GM18951 (cell line): ENCODE measurements at regions not wholly inside any gene's neighbourhood (a gene's known extent, or its start where the extent isn't known, plus 50 kb on each side); places are given as distances from the start of the nearest gene placed in this dataset.

ENCODE experiments used
- POLR2A ChIP-seq: IDR thresholded peaks from 4 replicates; pipeline ENCODE4 v1.6.1; 2011; ENCODE audit warnings: mild to moderate bottlenecking; ENCODE audit not compliant: insufficient read length, insufficient read depth; ENCODE audit errors: extremely low read depth
- in situ Hi-C: fragments of 300-500 bp; cut with MboI; formaldehyde crosslinking; loops from one replicate; pipeline ENCODE4 v1.12.0; 2022; ENCODE audit warnings: low sequenced_read_pairs, mixed read lengths, inconsistent platforms; ENCODE audit not compliant: unreplicated experiment

DNA sequence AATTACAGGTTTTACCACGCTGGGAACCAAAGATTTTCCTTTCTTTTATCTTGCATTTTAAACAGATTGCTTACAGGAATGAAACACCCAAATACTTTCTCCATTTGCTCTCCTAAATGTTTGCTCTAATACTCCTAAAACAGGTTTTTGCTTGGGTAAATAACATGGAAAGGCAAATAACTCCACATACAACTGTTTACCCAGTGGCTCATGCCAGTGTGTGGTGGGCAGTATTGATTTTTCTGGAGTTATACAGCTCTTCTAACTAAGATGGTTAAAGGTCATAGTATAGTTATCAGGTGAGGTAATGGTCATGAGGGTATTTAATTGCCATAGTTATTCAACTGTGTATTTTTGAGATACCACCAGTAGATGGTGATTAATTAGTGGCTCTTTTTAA lies 61.2 kb upstream of the RAB27B start:
- in situ Hi-C loops = no loop called here
- TF ChIP-seq POLR2A = no peak

DNA sequence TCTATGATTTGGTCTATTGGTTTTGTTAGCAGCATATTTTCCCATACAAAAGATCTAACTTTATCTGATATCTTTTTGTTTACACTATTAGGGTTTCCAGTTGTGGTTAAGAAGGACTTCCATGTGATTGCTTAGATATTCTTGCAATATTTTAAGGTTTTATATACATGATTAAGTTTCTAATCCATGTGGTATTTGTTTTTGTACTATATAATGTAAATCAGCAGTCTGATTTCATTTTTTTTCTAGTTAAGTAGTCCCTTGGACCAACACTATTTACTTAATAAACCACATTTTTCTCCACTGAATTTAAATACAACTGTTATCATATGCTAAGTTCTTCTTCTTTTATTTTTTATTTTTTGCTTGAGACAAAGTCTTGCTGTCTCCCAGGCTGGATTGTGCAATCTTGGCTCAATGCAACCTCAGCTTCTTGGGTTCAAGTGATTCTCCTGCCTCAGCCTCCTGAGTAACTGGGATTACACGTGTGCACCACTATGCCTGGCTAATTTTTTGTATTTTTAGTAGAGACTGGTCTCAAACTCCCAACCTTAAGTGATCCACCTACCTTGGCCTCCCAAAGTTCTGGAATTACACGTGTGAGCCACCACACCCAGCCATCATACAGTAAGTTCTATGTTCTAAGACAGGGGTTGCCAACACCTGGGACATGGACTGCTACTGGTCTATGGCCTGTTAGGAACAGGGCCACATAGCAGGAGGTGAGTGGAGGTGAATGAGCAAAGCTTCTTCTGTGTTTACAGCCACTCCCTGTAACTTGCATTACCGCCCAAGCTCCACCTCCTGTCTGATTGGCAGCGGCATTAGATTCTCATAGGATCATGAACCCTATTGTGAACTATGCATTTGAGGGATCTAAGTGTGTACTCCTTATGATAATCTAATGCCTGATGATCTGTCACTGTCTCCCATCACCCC lies 58.5 kb upstream of the RAB27B start:
- no peak for TF ChIP-seq POLR2A

DNA sequence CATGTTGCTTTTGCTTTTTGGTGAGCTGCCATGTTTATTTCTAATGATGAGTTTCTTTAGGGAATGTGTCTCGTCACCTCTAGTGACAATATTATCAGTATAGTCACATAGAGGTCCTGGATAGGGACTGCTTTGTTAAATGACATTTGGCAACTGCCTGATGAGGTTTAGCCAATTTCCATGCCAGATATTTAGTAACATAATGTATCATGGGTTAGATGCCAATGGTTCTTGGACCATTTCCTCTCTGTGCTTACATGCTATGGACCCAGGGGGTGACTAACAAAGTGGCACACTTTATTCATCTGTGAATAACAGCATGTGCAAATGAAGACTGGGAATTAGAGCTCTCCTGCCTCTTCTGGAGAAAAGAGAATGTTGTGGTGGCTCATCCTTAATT lies 56.2 kb upstream of the RAB27B start:
- no peak for TF ChIP-seq POLR2A
- in situ Hi-C loops = no loop called here

More for the DNA sequence above, 58.5 kb upstream of the RAB27B start:
- in situ Hi-C loops = no loop called here

DNA sequence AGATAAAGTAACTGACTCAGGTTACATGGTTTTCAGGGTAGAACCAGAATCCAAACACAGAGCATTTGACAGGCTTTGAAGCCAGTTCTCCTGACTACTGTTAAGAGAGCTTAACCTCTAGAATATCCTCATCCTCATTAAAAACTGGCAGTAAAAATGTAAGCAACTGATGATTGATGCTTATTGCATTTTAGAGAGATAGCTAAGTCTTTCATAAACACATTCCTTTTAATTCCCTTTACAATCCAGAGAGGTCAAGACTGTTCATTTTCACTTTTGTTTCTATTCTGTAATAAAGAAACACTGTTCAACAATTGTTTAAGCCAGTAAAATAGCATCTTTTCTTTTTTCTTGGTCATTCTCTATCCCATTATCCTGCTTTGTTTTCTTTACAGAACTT lies 53.9 kb upstream of the RAB27B start:
- TF ChIP-seq POLR2A = no peak
- in situ Hi-C loops = no loop called here

DNA sequence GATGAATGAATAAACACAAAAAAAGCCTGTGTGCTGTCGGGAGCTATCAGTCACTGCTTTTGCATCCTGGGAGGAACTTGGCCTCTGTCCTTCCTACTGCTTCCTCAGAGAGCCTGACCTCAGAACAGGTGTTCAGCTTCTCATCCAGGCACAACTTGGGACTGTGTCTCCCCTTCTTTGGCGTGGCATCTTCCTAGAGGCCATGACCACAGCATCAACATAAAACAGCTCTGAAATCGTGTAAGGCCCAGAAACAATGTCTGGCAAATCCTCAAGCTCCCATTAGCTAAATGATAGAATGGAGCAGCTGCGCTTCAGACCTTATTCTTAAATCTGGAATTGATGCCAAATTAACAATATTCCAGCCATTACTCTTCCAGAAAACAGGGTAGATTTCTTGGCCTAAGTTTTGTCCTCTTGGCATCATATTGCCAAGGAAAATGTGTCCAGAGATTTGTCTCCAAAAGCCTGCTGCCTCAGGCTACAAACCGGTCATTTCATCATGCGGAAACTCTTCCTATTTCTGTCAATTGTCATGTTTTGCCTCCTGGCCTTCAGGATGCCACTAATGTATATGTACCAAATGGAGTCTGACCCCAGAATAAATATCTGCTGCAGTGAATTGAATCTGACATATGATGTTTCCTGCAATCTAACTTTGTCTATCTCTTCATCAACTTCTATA lies 53.2 kb upstream of the RAB27B start:
- in situ Hi-C loops = no loop called here
- no peak for TF ChIP-seq POLR2A

DNA sequence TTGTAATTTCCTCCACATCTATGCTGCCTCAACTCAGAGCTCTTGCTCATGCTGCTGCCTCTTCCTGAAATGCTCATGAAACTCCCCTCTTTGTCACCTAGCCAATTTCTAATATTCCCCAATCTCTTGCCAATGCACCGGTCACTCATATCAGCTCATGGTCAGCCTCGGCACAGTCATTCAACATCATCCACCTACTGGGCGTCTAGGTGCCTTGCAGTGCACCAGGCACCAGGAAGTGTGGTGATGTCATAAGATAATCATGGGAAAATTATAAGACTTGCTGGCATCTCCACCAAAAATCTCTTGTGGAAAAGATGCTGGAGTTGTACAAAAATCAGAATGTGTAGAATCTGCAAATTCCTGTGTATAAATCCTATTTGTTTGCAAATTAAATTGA lies 52.6 kb upstream of the RAB27B start:
- no peak for TF ChIP-seq POLR2A
- in situ Hi-C loops = no loop called here

DNA sequence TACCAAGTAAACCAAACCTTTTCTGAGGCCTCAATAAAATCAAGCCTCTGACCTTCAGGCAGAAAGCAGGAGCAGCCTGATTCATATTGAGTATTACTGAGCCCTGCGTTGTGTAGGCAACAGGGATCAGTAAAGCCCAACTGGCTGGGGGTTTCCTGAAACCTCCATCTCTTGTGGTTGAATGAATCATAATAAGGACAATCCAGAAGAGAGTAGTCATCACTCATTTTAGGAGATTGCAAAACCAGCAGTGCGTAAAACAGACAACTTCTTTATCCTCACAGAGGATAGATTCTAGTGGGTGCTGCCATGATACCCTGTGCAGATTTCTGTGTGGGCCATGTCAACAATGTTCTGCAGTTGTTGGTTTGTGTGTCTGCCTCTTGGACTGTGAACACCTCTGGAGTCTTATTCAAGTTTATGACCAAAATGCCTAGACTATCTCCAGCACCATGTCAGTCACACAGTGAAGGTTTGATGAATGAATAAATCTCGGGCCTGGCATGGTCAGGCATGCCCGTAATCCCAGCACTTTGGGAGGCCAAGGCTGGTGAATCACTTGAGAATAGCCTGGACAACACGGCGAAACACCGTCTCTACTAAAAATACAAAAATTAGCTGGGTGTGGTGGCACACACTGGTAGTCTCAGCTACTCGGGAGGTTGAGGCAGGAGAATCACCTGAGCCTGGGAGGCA lies 51.8 kb upstream of the RAB27B start:
- in situ Hi-C loops = no loop called here

DNA sequence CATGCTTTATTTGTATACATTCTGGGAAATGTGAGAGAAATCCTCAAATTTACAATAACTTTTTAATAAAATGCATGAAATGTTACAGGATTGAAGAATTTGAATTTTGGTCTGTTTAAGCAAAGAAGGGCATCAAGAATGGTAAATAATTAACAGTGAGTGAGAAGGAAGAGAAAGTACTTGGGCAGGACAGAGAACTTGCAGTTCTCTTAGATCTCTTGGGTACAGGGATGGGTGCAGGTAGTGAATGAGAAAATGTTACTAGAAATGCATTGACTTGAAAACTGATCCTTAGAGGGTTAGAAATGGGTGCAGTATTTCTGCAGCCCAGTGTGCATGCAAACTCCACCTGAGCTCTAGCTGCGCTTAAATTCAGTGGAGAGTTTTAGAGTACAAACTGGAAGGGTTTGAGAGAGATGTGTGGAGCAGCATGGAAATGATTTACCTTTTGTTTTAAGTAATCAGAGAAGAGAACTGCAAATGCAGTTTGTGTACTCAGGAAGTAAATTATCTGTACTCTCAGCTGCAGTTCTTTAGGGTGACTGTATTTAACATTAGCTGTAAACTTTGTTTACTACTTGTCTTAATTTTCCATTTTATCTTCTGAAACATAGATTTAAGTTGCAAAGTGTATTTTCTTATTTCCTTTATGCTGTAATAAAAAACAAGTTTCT lies 51.0 kb upstream of the RAB27B start:
- in situ Hi-C loops = no loop called here
- TF ChIP-seq POLR2A = no peak

More for the DNA sequence above, 51.8 kb upstream of the RAB27B start:
- TF ChIP-seq POLR2A = no peak

DNA sequence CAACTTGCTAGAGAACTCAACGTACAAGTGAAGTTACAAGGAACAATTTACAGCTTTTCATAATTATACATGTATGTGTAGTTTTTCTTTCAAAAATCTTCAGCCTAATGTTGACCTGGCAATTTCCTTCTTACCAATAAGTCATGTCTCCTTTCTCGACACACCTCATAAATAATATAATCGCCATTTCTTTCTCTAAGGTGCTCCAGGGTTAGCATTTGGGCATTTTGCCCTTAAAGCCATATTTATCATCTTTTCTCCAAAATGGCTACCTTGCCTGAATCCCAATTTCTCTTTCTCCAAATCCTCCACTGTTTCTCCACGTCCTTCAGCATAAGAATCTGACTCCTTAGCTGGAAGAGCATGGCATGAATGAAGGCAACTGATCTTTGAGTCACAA lies 50.3 kb upstream of the RAB27B start:
- in situ Hi-C loops = no loop called here
- no peak for TF ChIP-seq POLR2A
